Activated CD4-positive, alpha-beta T cell treated with anti-CD3 and anti-CD28 coated beads, Interleukin-2, Interleukin-6, amounts not matched to agents 100 ng/mL and 50 ng/mL, durations not matched to agents 16 hours and 8 hours (primary cell): ENCODE measurements at regions not wholly inside any gene's neighbourhood (a gene's known extent, or its start where the extent isn't known, plus 50 kb on each side); places are given as distances from the start of the nearest gene placed in this dataset.
A peak's percentile ranks its signal among the peaks of the same experiment; 100 is the strongest.
"Not testable (repeated sequence)": the region's sequence is repeated elsewhere in the genome, so short reads cannot be mapped to it uniquely, and the experiment has no call there.

Experiments used
- DNase-seq: peaks from one replicate; pipeline ENCODE4 v3.0.0-alpha.2; 2020

GRCh38 chr6:114747995-114748625, 405.3 kb upstream of the HS3ST5 start:
- peak; percentile 31 for DNase-seq

GRCh38 chr6:114740547-114740946, 397.7 kb upstream of the HS3ST5 start:
- DNase-seq = no peak

GRCh38 chr6:114739656-114740055, 396.8 kb upstream of the HS3ST5 start:
- DNase-seq = no peak

GRCh38 chr6:114735025-114735735, 392.4 kb upstream of the HS3ST5 start:
- no peak for DNase-seq

DNA sequence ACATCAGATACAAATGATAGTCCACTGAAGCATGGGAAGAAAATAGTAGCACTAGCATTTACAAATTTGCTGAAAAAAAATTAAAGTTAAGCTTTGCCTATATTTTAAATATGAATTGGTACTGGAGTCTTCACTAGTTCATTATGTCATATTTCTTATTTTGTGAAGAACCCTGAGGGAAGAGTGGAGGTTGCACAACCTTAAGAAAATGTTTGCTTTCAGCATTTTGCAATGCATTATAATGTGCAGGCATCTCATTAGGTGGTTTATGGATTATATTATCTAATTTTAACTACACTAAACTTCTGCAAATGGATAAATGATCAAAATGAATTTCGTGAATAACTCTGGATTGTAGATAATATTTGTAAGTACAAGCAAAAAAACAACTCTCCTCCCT, 390.8 kb upstream of the HS3ST5 start:
- no peak for DNase-seq

DNA sequence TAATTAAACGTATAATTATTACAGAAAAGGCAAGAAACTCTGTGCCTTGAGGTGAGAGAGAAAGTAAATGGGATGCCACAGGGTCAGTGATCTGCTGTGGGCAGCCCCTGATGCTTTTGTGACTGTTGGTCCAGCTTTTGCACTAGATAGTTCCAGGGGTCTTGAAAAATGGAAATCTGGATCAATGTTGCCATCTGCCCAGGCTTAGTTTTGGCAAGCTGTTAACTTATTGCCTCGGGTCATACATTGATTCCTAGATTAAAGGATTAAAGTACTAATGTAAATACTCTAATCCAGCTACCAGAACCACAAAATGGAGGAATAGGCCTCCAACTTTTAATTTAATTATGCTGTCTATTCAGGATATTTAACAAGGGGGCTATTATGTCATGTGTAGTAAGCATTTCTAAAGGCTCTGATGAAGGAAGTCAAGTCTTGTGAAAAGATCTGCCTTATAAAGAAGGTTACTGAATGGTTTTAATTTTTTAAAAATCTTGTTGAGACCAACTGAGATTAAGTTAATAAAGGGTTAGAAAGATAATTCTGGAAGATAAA, 376.0 kb upstream of the HS3ST5 start:
- no peak for DNase-seq

GRCh38 chr6:114718186-114718585, 375.4 kb upstream of the HS3ST5 start:
- DNase-seq = no peak

- DNase-seq = no peak
Measured at GRCh38 chr6:114714836-114715507, 372.1 kb upstream of the HS3ST5 start.

GRCh38 chr6:114713690-114714089, 370.9 kb upstream of the HS3ST5 start:
- DNase-seq = no peak

DNA sequence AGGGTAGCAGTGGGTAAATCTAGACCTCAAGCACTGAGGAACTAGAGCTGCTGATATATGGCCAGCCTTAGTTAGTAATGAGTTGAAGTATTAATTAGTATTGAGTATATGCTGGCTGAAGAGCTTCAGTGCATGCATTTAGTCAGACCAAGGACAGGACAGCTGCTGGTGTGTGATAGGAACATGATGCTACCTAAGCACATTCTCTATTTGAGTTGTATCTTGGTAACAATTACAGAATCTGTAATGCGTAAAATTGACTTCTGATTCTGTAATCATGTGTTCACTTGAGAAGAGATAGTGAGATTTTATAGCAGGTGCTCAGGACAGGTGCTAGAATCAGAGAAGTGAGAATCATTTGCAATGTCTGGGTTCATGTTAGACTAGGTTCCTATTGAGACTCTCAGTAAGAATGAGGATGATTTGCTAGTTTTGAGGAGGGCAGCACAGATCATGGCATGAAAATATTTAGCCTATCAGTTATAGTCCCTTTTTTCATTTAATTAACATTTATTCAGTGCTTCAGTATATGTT, 369.4 kb upstream of the HS3ST5 start:
- no peak for DNase-seq

DNA sequence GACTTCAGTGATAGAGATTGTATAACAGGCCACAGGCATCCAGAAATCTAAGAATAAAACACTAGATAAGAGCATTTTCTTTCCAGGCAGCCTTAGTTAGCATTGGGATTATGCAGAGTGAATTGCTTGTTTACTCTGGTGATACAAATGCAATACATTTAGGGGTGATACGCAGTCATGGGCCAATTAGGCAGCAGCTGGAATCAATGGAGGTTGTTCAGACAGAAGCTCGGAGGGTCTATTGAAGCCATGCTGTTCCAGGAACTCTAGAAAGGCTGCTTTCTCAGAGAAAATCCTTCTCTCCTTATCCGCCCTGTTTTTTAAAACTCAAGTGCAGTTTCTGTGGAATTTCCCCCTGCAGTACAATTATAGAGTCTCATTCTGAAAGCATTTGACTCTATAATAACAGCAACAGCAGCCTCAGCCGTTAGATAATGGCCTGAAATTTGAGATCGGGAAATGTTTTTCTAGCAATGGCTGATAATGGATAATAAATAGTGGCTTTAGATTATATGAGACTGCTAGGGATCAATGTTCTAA, 364.3 kb upstream of the HS3ST5 start:
- DNase-seq = no peak

DNA sequence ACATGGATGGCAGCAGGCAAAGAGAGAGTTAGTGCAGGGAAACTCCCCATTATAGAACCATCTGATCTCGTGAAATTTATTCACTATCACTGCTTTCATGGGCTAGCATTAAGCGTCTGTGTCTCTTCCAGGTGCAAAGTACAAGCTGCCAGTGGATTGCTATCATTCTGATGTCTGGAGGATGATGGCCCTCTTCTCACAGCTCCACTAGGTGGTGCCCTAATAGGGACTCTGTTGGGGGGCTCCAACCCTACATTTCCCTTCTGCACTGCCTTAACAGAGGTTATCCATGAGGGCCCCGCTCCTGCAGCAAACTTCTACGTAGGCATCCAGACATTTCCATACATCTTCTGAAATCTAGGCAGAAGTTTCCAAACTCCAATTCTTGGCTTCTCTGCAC, 347.8 kb upstream of the HS3ST5 start:
- no peak for DNase-seq

- no peak for DNase-seq
Measured at GRCh38 chr6:114659513-114659912, 316.7 kb upstream of the HS3ST5 start.

DNA sequence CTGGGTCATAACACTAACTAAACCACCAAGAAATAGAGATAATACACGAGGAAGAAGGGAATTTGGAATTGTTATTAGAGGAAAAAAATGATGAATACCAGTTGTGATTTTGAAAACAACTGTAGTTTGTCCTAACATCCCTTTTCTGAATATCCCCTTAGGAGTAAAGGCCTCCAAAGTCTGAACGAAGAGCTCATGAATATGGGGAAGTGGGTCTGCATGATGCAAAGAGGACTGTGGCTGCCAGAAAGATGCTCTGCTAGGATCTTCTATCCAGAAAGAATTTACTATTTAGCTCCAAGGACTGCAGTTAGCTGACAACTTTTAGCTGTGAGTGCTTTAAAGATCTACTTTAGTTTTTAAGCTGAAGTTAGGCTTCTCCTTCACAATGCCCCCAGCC, 308.8 kb upstream of the HS3ST5 start:
- DNase-seq = no peak

DNA sequence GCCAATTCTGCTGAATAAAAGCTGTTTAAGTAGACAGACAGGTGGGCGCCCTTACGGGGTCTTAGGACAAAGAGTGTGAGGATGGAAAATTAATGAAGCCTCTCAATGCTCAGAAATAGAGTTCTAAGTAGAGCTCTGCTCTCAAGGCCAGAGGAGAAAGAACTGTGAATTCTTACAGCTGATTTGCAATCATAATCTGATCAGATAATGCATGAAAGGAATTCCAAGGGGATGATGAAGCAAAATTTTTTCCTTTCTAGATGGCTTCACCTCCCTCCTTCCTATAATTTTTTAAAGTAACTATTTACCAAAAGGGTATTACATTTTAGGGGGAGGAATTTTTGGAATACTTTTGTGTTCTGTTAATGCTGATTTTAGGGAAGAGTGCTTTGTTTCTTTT, 308.1 kb upstream of the HS3ST5 start:
- no peak for DNase-seq

- DNase-seq = no peak
Measured at GRCh38 chr6:114649298-114649697, 306.5 kb upstream of the HS3ST5 start.

DNA sequence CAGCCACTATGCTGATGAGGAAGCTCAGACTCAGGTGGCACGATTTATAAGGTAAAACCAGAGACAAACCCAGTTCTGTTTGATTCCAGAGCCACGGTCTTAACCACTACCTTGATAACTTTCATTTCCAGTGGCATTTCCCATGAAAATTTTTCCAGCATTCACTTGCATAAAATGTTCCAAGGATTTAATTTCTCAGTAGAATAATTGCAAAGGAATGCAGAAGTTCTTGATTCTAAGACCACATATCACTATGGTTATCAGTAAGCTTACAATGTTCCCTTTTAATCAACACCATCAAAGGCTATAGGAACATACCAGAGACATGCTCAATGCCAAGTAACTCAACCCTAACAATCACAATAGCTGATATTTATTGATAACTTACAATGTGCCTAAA, 306.0 kb upstream of the HS3ST5 start:
- no peak for DNase-seq

- DNase-seq = no peak
Measured at GRCh38 chr6:114638341-114638740, 295.5 kb upstream of the HS3ST5 start.

GRCh38 chr6:114634016-114634415, 291.2 kb upstream of the HS3ST5 start:
- no peak for DNase-seq

- not testable (repeated sequence) for DNase-seq
Measured at GRCh38 chr6:114626226-114626625, 283.4 kb upstream of the HS3ST5 start.

DNA sequence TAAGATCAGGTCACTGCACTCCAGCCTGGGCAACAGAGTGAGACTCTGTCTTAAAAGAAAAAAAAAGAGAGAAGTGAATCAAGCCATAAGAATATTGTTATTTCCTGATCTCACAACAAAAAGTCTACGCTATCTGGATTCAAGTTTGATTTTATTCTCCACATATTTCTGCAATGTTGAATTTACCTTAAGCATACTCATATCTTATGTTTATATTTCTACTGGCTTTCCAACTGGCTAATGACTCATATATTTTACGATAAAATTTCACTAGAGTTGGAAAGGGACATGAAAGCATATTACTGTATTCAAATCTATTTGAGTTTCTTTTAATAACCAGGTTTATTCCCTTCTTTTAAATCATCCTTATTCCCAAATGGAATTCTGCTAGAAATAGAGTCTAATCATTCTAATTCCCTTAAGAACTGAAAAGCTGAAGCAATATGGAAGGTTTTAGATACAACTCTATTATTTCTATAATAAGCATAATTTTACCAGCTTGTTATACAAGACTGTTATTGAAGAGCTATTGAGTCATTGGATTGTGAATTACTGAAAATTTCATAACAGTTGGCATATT, 276.9 kb upstream of the HS3ST5 start:
- DNase-seq = no peak

DNA sequence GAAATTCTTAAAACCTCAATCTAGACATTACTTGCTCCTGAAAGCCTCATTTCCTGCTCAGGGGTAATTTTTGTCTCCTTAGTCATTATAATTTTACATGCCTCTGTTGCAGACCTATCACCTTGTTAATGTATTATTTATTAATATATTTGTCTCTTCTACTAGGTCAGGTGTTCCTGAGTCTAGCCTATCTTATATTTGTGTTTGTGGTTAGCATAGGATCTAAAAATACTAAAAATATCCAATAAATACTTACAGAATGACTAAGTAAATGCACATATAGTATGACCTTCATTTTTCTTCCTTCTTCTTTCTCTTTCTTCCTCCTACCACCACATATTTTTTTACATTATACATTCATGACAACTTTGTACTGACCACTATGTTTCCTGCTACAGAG, 268.9 kb upstream of the HS3ST5 start:
- no peak for DNase-seq

GRCh38 chr6:114608091-114608490, 265.3 kb upstream of the HS3ST5 start:
- no peak for DNase-seq
